MM.1S (cell line): ENCODE measurements at regions not wholly inside any gene's neighbourhood (a gene's known extent, or its start where the extent isn't known, plus 50 kb on each side); places are given as distances from the start of the nearest gene placed in this dataset.

ENCODE experiments used
- DNase-seq: peaks from one replicate; pipeline ENCODE4 v3.0.0-alpha.2; 2015
- H2AFZ ChIP-seq: fragments of 300-600 bp; sonication (generic); 2 replicates; pipeline ENCODE4 v1.6.0; 2016; ENCODE audit warnings: antibody characterized with exemption, low read length
- H3F3A ChIP-seq: fragments of 300-600 bp; sonication (generic); 2 replicates; pipeline ENCODE4 v1.6.1; 2016; ENCODE audit warnings: mild to moderate bottlenecking, antibody characterized with exemption, low read length, moderate library complexity, mixed read lengths; ENCODE audit not compliant: insufficient read depth
- H3K27ac ChIP-seq: fragments of 300-600 bp; sonication (generic); 2 replicates; pipeline ENCODE4 v1.5.1; 2016; ENCODE audit warnings: mild to moderate bottlenecking, low read length
- H3K27me3 ChIP-seq: fragments of 300-600 bp; sonication (generic); replicated peaks from 2 replicates; pipeline ENCODE4 v1.6.0; 2016; ENCODE audit warnings: low read length; ENCODE audit not compliant: insufficient read depth
- H3K36me3 ChIP-seq: fragments of 300-600 bp; sonication (generic); replicated peaks from 2 replicates; pipeline ENCODE4 v1.6.1; 2016; ENCODE audit warnings: mild to moderate bottlenecking, low read length, mixed read lengths; ENCODE audit not compliant: insufficient read depth
- H3K4me1 ChIP-seq: fragments of 300-600 bp; sonication (generic); 2 replicates; pipeline ENCODE4 v1.6.1; 2016; ENCODE audit warnings: low read length, mixed read lengths
- H3K4me2 ChIP-seq: fragments of 300-600 bp; sonication (generic); 2 replicates; pipeline ENCODE4 v1.6.0; 2016; ENCODE audit warnings: low read depth, low read length
- H3K4me3 ChIP-seq: fragments of 300-600 bp; sonication (generic); 2 replicates; pipeline ENCODE4 v1.5.1; 2016; ENCODE audit warnings: low read length, mixed read lengths
- H3K79me2 ChIP-seq: fragments of 300-600 bp; sonication (generic); 2 replicates; pipeline ENCODE4 v1.6.1; 2016; ENCODE audit warnings: mixed run types, low read length, mixed read lengths
- H3K9ac ChIP-seq: fragments of 300-600 bp; sonication (generic); 2 replicates; pipeline ENCODE4 v1.6.1; 2016; ENCODE audit warnings: low read length, mixed read lengths
- H3K9me2 ChIP-seq: fragments of 300-600 bp; sonication (generic); replicated peaks from 2 replicates; pipeline ENCODE4 v1.6.1; 2016; ENCODE audit warnings: mild to moderate bottlenecking, low read length, mixed read lengths; ENCODE audit not compliant: insufficient read depth
- H3K9me3 ChIP-seq: fragments of 300-600 bp; sonication (generic); replicated peaks from 2 replicates; pipeline ENCODE4 v1.6.1; 2016; ENCODE audit warnings: mild to moderate bottlenecking, low read length, mixed read lengths; ENCODE audit not compliant: insufficient read depth
- H4K20me1 ChIP-seq: fragments of 300-600 bp; sonication (generic); 2 replicates; pipeline ENCODE4 v1.6.1; 2016; ENCODE audit warnings: mild to moderate bottlenecking, low read length, moderate library complexity, mixed read lengths; ENCODE audit not compliant: insufficient read depth
- EZH2 ChIP-seq: fragments of 300-600 bp; sonication (generic); optimal IDR thresholded peaks from 2 replicates; pipeline ENCODE3; 2017; ENCODE audit warnings: low read depth, mild to moderate bottlenecking, antibody characterized with exemption, low read length, mixed read lengths
- EZH2phosphoT487 ChIP-seq: fragments of 300-600 bp; sonication (generic); IDR thresholded peaks from 2 replicates; pipeline ENCODE4 v1.6.1; 2018; ENCODE audit warnings: antibody characterized with exemption, low read length
- TF ChIP-seq, protein P1 (sequence below): fragments of 300-600 bp; sonication (generic); IDR thresholded peaks from 2 replicates; pipeline ENCODE4 v1.5.1; 2016; ENCODE audit warnings: antibody characterized with exemption, low read length, mixed read lengths

DNA sequence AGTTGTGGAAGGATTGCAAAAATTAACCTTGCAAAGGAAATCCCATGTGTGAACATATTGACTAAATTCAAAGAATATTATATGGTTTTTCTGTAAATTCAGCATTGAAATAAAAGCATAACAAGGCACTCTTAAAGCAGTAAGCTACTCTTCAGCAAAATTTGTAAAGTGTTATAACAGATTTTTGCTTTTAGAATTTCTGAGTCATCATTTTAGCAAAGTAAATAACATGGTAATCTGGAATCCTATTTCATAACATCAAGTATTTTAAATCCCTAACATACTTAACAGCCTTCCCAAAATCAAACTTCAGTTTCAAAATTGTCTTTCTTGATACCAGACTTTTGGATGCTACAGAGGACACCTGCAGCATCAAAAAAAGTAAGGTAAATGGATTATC, 436.0 kb upstream of the CDH9 start:
- no peak overlapping the region for H3K4me2 ChIP-seq

DNA sequence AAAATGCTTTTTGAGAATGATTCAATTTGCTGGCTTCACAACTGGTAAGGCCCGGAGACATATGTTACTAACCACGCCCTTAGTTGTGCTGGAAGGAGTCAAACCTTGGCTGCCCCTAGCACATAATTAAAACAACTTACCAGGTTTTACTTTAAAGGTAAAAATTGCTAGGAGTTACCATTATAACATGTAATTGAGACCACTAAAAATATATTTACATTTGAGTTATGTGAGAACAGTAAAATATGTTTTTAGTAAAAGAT, 435.6 kb upstream of the CDH9 start:
- H3F3A ChIP-seq: no peaks in the 10 kb centered on the region
- H3K27ac ChIP-seq: no peak overlapping the region
- H3K9me3 ChIP-seq: no peaks in the 10 kb centered on the region
- H3K36me3 ChIP-seq: no peaks in the 10 kb centered on the region
- H3K79me2 ChIP-seq: no peaks in the 10 kb centered on the region
- no peaks in the 10 kb centered on the region for H3K27me3 ChIP-seq
- no peak for TF ChIP-seq EZH2
- TF ChIP-seq, protein P1, sequence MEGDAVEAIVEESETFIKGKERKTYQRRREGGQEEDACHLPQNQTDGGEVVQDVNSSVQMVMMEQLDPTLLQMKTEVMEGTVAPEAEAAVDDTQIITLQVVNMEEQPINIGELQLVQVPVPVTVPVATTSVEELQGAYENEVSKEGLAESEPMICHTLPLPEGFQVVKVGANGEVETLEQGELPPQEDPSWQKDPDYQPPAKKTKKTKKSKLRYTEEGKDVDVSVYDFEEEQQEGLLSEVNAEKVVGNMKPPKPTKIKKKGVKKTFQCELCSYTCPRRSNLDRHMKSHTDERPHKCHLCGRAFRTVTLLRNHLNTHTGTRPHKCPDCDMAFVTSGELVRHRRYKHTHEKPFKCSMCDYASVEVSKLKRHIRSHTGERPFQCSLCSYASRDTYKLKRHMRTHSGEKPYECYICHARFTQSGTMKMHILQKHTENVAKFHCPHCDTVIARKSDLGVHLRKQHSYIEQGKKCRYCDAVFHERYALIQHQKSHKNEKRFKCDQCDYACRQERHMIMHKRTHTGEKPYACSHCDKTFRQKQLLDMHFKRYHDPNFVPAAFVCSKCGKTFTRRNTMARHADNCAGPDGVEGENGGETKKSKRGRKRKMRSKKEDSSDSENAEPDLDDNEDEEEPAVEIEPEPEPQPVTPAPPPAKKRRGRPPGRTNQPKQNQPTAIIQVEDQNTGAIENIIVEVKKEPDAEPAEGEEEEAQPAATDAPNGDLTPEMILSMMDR: no peak
- no peak for TF ChIP-seq EZH2phosphoT487
- H4K20me1 ChIP-seq: no peaks in the 10 kb centered on the region
- H2AFZ ChIP-seq: no peak overlapping the region
- DNase-seq: no peak
- H3K9ac ChIP-seq: no peak overlapping the region
- no peaks in the 10 kb centered on the region for H3K4me1 ChIP-seq
- H3K9me2 ChIP-seq: no peaks in the 10 kb centered on the region
- no peak overlapping the region for H3K4me3 ChIP-seq
- H3K4me2 ChIP-seq: no peak overlapping the region

More for the DNA sequence above, 436.0 kb upstream of the CDH9 start:
- no peaks in the 10 kb centered on the region for H3K27me3 ChIP-seq
- H3F3A ChIP-seq: no peaks in the 10 kb centered on the region
- H3K9me2 ChIP-seq: no peaks in the 10 kb centered on the region
- no peak for DNase-seq
- H3K9me3 ChIP-seq: no peaks in the 10 kb centered on the region
- H3K79me2 ChIP-seq: no peaks in the 10 kb centered on the region
- H3K4me3 ChIP-seq: no peak overlapping the region
- H3K4me1 ChIP-seq: no peaks in the 10 kb centered on the region
- no peak overlapping the region for H2AFZ ChIP-seq
- no peak overlapping the region for H3K27ac ChIP-seq
- no peak overlapping the region for H3K9ac ChIP-seq
- TF ChIP-seq, protein P1: no peak
- no peak for TF ChIP-seq EZH2
- no peaks in the 10 kb centered on the region for H3K36me3 ChIP-seq
- H4K20me1 ChIP-seq: no peaks in the 10 kb centered on the region

DNA sequence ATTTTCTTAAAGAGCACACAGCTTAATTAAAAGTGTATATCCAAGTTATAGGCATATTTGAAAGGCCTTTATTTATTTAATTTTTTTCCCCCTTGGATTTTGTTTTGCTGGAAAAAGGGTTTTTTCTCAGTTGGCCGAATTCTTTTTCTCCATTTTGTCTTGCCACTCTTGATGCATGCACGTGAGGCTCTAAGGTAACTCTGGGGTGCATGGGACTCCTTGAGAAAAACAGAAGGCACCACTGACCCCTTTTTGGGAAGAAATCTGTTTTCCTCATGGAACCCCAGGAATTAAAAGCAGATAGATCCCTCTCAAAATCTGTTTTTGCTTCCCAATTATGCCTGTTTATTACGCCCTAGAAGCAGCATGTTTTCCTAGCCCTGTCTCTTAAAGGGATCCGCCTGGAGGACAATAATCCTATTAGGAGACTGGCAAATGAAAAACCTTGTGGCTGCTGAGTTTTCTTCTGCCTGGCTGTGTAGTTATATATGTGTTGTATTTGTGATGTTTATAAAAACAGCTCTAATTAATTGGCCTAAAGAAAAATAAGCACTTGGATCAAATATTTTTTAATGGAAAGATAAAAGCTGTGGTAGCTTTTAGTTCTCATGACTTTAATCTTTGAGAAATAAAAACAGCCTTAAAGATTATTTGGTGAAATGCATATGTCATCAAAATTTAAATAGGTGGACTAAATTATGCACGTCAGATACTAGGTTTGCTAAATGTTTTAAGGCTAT, 435.1 kb upstream of the CDH9 start:
- Histone ChIP-seq H3K27ac (no peak overlapping the region), H3K79me2 (no peaks in the 10 kb centered on the region), H3K4me2 (no peak overlapping the region), H3K36me3 (no peaks in the 10 kb centered on the region), H3F3A (no peaks in the 10 kb centered on the region), H3K9ac (no peak overlapping the region), H3K4me3 (no peak overlapping the region), H3K9me3 (no peaks in the 10 kb centered on the region), H3K9me2 (no peaks in the 10 kb centered on the region), H3K4me1 (no peaks in the 10 kb centered on the region), H4K20me1 (no peaks in the 10 kb centered on the region), H3K27me3 (no peaks in the 10 kb centered on the region), H2AFZ (no peak overlapping the region)
- DNase-seq: no peak
- TF ChIP-seq EZH2phosphoT487: no peak

DNA sequence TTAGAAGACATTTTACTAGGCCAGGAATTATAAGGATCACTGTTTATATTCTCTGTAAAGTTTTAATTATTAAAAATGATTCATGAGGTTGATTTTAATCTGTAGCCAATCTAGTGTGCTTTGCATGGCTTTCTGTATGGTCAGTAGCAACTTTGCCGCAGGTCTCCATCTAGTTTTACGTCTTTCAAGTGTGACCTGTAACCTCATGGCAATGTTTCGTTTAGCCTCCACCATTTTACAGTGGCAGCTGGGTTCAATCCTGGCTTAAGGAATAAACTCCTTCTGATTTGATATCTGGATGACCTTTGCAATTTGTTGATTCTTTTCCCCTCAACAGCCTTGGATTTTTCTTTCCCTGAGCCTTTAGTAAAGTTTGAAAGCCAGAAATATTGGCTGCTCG, 434.5 kb upstream of the CDH9 start:
- no peak overlapping the region for H3K27ac ChIP-seq
- no peaks in the 10 kb centered on the region for H4K20me1 ChIP-seq
- H2AFZ ChIP-seq: no peak overlapping the region
- H3K4me3 ChIP-seq: no peak overlapping the region
- H3K27me3 ChIP-seq: no peaks in the 10 kb centered on the region
- no peaks in the 10 kb centered on the region for H3F3A ChIP-seq
- H3K9ac ChIP-seq: no peak overlapping the region
- H3K9me2 ChIP-seq: no peaks in the 10 kb centered on the region
- H3K9me3 ChIP-seq: no peaks in the 10 kb centered on the region
- no peak for DNase-seq
- TF ChIP-seq EZH2: no peak
- no peak for TF ChIP-seq EZH2phosphoT487
- TF ChIP-seq, protein P1: no peak
- 0 out of 2 replicates have a peak, but pooled peaks cover 4% of the 10 kb centered on the region for H3K4me1 ChIP-seq
- H3K36me3 ChIP-seq: no peaks in the 10 kb centered on the region
- no peak overlapping the region for H3K4me2 ChIP-seq
- no peaks in the 10 kb centered on the region for H3K79me2 ChIP-seq
